ENCODE measurements at regions not wholly inside any gene's neighbourhood (a gene's known extent, or its start where the extent isn't known, plus 50 kb on each side); places are given as distances from the start of the nearest gene placed in this dataset.

DNA sequence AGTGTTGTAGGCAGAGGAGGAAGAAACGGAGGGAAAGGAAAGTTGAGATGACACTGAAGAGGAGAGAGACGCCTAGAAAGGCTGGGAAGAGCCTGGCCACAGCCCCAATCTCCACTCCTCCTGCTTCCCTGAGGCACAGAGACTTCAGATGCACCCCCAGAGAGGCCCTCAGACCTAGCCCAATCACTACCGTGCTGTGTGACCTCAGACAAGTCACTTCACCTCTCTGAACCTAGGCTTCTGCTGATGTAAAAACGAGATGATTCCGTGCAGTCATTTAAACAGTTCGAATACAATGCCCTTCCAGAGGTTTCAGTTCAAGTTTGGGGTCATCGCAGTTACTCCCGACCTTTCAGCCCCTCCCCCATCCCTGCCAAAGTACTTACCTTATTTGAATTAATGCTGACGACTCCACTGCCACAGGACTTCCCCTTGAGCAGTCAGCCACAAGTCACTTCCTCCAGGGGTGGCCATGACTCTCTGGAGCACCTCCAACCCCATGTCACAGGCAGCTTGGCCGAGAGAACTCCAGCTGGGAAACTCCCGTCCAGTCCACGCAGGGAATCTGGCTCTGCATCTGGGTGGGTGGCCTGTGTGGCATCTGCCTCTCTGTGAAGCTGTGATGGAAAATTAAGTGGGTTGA lies 105.2 kb upstream of the ID2 start:
- no peak overlapping the region for H3K27ac ChIP-seq (ENCODE audit: extremely low read depth, low read depth, low read length)
- no peak overlapping the region for H2AFZ ChIP-seq (ENCODE audit: low read depth, low read length)
- no peak for DNase-seq (ENCODE audit: extremely low read depth in 1 of 4, low spot score in 3 of 4)
- no peak overlapping the region for H3K4me3 ChIP-seq
- 11% methylated on average over 11 of the region's 12 CpGs for WGBS (ENCODE audit: insufficient coverage, low coverage, missing lambda C conversion rate)
- no peaks in the 10 kb centered on the region for H3K79me2 ChIP-seq (ENCODE audit: control insufficient read depth, insufficient read depth, low read length)
- BruUV-seq (replicated peaks) = no TSS peak
- H3K4me1 ChIP-seq (replicated peaks in 1 of 2; ENCODE audit: control insufficient read depth in 2 of 2, insufficient read depth in 2 of 2, low read length in 2 of 2) = peaks cover 12 to 21% of the 10 kb centered on the region in 2 experiments; a peak in 4 of 5 replicates
- FAIRE-seq = no peak
- ChIA-PET CTCF (ENCODE audit: low intra/inter-chr PET ratio) (no interaction called here), POLR2A (interaction anchor here (0.6 to 1.2 kb wide), 2 partner anchors 16 to 58 kb away, joined by 4 to 5 read pairs; no protein-coding TSS in a partner anchor)
- ATAC-seq = no peak
- no peaks in the 10 kb centered on the region for H3K9me1 ChIP-seq (ENCODE audit: control insufficient read depth, insufficient read depth, low read length)
- intact Hi-C loops (cut with micrococcal nuclease) (no loop called here), in situ Hi-C loops (cut with MboI) (no loop called here)
- H3K9ac ChIP-seq (ENCODE audit: insufficient read depth in 1 of 2, low read depth in 2 of 2, low read length in 2 of 2) = no peak overlapping the region
- peaks cover 5 to 61% of the 10 kb centered on the region in 2 experiments; a peak in 3 of 5 replicates for H3K27me3 ChIP-seq (ENCODE audit: control insufficient read depth in 2 of 2, insufficient read depth in 2 of 2, low read length in 2 of 2)
- H3K4me2 ChIP-seq (ENCODE audit: insufficient read depth, low read length) = no peak overlapping the region
- no peaks in the 10 kb centered on the region for H4K20me1 ChIP-seq (replicated peaks; ENCODE audit: control insufficient read depth, insufficient read depth, low read length)
- H3K36me3 ChIP-seq (ENCODE audit: control insufficient read depth, insufficient read depth, low read length) = no peaks in the 10 kb centered on the region
- H3K9me3 ChIP-seq (replicated peaks; ENCODE audit: control insufficient read depth, insufficient read depth, low read depth, low read length) = no peaks in the 10 kb centered on the region
- TF ChIP-seq SMARCA5 (IDR thresholded peaks at IDR 0.05) = no peak
- TF ChIP-seq NFIX (CRISPR knock-in tag; IDR thresholded peaks at IDR 0.05; ENCODE audit: low read depth) = no peak
- TF ChIP-seq POLR2G (IDR thresholded peaks at IDR 0.05; ENCODE audit: low read depth, low read length) = no peak
- TF ChIP-seq KDM1A (IDR thresholded peaks at IDR 0.05) = peak; percentile 64 to 66
- TF ChIP-seq, protein P1, sequence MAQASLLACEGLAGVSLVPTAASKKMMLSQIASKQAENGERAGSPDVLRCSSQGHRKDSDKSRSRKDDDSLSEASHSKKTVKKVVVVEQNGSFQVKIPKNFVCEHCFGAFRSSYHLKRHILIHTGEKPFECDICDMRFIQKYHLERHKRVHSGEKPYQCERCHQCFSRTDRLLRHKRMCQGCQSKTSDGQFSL (CRISPR knock-in tag; IDR thresholded peaks at IDR 0.05) = no peak
- TF ChIP-seq, protein P1 (tag; IDR thresholded peaks at IDR 0.05) = no peak
- no peak for TF ChIP-seq CHCHD3 (CRISPR knock-in tag; IDR thresholded peaks at IDR 0.05)
- TF ChIP-seq, protein P2, sequence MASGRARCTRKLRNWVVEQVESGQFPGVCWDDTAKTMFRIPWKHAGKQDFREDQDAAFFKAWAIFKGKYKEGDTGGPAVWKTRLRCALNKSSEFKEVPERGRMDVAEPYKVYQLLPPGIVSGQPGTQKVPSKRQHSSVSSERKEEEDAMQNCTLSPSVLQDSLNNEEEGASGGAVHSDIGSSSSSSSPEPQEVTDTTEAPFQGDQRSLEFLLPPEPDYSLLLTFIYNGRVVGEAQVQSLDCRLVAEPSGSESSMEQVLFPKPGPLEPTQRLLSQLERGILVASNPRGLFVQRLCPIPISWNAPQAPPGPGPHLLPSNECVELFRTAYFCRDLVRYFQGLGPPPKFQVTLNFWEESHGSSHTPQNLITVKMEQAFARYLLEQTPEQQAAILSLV (tag; IDR thresholded peaks at IDR 0.05) = no peak
- peak; percentile 91 for TF ChIP-seq BCOR (IDR thresholded peaks at IDR 0.05)
- TF ChIP-seq HDAC2 (IDR thresholded peaks at IDR 0.05) = peak; percentile 63; the same call in 1 of the 2 replicates
- TF ChIP-seq, protein P3, sequence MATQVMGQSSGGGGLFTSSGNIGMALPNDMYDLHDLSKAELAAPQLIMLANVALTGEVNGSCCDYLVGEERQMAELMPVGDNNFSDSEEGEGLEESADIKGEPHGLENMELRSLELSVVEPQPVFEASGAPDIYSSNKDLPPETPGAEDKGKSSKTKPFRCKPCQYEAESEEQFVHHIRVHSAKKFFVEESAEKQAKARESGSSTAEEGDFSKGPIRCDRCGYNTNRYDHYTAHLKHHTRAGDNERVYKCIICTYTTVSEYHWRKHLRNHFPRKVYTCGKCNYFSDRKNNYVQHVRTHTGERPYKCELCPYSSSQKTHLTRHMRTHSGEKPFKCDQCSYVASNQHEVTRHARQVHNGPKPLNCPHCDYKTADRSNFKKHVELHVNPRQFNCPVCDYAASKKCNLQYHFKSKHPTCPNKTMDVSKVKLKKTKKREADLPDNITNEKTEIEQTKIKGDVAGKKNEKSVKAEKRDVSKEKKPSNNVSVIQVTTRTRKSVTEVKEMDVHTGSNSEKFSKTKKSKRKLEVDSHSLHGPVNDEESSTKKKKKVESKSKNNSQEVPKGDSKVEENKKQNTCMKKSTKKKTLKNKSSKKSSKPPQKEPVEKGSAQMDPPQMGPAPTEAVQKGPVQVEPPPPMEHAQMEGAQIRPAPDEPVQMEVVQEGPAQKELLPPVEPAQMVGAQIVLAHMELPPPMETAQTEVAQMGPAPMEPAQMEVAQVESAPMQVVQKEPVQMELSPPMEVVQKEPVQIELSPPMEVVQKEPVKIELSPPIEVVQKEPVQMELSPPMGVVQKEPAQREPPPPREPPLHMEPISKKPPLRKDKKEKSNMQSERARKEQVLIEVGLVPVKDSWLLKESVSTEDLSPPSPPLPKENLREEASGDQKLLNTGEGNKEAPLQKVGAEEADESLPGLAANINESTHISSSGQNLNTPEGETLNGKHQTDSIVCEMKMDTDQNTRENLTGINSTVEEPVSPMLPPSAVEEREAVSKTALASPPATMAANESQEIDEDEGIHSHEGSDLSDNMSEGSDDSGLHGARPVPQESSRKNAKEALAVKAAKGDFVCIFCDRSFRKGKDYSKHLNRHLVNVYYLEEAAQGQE (IDR thresholded peaks at IDR 0.05; ENCODE audit: borderline replicate concordance) = no peak
- TF ChIP-seq, protein P3 (CRISPR knock-in tag; IDR thresholded peaks at IDR 0.05; ENCODE audit: low read depth) = no peak
- TF ChIP-seq C11orf30 (IDR thresholded peaks at IDR 0.05; ENCODE audit: low read depth) = no peak
- no peak for TF ChIP-seq MEF2A (IDR thresholded peaks at IDR 0.05; ENCODE audit: control insufficient read depth, low read depth, low read length)
- TF ChIP-seq ETV5 (CRISPR knock-in tag; IDR thresholded peaks at IDR 0.05; ENCODE audit: low read depth) = no peak

All from K562 (cell line).